ENCODE measurements at regions not wholly inside any gene's neighbourhood (a gene's known extent, or its start where the extent isn't known, plus 50 kb on each side); places are given as distances from the start of the nearest gene placed in this dataset.

DNA sequence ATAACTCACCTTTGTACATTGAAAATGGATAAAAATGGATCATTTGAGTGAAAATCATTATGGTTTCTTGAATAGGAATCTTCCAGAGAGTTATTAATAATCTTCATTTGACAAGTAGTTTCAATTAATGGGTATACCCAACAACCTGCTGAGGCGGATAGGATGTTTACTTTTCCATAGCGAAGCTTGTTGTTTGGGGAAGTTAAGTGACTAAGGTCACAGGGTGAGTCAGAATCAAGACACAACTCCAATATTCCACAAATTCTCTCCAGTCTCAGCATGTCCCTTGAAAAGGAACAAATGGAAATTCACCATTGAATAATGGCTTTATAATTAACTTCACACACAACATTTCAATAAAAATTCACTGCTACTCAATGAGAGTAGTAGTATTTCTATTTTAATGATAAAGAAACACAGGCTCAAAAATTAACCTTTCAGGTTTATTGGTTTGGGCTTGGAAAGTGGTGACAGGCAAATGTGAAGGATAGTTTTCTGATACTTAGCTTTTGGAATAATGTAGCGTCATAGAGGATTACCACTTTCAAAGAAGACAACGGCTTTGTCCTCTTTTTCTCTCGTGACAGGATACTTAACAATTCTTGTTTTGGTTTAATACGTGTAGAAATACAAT lies 211.3 kb downstream of the GPD2 start:
- DNase-seq, result no peak

DNA sequence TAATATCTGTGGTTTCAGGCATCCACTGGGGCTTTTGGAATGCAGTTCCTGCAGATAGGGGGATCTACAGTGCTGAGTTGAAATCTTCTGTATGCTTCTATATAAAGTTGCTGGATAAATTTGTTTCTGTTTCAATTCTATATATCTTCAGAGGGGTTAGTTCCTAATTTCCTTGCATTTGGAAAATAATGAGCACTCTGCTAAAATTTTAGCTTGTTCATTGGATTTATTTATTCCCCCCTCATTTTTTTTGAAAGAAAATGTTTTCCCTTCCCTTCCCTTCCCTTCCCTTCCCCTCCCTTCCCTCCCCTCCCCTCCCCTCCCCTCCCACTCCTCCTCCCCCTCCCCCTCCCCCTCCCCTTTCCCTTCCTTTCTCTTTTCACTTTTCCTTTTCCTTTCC lies 212.3 kb downstream of the GPD2 start:
- no peak for DNase-seq

DNA sequence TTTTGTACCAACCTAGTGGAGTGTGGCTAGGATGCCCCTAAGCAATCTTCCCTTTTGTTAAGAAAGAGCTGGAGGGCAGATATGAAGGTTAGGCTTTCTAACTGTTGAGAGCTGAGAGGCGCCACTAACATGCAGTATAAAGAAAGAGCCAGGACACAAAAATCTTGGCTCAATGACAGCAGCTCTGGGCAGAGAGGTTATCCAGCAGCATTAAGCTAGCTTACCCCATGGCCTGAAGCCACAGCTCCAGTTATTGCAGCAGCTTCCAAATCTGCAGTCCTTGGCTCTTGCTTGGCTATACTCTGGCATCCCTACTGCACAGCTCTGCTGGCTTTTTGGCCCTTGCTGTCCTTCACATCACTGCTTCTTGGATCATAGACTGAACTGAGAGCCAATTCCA lies 213.4 kb downstream of the GPD2 start:
- no peak for DNase-seq

DNA sequence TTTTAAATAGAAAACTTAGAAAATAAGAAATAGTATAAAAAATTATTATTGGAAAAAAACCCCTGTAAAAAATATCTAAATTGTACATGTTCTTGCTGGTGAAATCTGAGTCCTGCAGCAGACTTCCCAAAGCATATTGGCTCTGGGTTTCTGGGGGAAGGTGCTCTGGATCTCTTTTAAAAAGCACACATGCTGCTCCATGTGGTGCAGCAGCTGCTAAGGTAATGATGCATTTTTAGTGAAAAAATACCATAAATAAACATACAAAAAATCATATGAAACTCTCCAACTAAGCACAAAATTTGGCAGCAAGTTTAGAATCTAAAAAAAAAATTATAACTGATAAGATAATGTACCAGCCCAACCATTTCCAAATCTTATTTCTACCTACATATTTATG lies 216.5 kb downstream of the GPD2 start:
- DNase-seq, result no peak

DNA sequence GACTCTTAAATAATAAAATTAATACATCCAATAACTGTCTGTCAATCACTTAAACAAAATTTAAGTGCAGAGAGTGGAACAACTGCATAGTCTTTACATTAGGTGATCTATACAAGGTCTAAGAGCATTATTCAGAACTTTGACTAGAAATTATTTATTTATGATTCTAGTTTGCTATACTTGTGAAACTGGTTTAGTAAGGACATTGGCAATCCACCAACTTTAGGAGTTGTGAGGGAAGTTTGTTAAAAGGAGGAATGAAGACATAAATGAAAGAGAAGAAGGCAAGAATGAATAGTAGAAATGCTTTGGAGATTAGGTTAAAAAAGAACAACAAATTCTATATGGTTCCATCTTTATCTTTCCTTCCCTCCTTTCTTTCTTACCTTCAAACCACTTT lies 217.5 kb downstream of the GPD2 start:
- no peak for DNase-seq

DNA sequence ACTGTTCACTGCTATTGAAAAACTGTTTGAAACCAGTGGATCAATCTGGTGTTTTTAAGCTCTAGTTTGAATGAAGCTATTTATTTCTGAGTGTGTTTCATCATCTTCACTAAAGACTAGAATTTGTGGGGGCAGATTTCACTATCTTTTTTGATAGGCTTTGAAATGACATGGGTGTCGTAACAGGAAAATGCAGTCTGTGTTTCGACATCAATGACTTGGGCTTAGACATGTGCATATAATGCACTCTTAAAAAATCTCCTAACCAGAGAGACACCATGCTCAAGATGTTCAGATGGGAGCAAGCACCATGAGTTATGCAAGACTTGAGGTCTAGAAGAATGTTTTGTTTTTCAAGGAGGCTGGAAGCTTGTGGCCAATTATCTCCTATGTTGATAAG lies 221.6 kb downstream of the GPD2 start:
- no peak for DNase-seq

DNA sequence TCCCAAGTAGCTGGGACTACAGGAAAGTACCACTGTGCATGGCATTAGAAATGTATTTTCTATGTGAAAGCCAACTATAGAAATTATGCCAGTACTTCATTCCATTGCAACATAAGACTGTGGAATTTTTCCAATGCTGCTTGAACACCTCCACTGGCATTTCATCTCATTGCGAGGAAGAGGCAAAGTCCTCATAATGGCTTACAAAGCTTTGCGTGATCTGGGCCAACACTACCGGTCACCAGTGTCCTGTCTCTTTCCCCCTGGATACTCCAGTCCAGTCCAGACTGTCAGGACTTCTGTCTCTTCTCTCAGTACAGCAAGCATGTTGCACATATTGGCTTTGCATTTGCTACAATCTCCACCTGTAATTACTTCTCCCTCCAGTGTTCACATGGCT lies 223.5 kb downstream of the GPD2 start:
- no peak for DNase-seq

DNA sequence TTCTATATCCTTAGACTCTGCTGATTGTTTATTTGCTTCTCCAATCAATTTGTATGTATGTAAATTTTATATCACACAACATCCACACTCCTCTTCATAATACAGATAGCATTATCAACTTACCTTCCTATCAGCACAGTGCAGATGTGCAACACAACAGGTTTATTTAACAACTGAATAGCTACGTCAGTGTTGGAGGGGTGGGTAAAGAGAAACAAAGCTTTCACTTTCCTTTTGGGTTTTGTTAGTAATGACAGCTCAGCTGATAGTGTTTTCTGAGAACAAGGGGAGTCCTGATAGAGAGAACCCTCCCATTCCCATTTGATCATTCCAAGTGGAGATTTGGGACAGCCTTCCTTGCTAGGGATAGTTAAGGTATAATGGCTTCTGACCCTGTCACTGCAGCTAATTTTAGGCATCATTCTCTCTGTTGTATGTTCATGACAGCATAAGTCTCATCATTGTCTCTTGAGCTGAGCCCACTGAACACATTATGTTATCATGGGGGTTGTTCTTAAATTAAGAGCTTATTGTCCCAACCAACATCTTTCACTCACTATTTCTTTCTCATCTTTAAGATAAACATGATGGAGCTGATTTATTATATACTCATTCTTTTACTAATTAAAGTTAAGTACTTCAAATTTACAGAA lies 227.7 kb downstream of the GPD2 start:
- DNase-seq, result no peak

DNA sequence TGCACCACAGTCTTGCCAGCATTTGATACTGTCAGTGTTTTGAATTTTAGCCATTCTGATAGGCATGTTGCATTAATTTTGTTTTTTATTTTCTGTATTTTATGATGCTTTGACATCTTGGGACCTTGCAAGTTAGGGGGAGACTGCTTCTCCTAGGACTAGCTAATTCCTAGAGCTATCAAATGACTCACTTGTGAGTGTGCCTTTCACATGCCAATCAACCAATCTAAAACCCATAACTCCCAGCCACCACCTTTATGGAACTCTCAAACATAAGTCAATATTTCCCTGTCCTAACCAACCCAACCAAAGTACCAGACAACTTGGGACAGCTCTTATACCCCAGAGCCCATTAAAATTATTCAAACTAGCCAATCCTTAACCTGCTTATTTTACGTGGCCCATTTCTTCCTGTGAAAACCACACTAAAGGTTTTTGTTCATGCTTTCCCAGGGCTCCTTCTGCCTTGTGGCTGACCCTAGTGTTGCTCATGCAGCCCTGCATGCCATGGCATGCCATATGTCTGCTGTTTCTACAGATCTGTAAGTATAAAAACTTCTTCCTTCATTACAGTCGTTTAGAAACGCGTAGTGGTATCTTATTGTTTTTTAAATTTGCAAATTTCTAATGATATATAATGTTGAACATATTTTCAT lies 230.1 kb downstream of the GPD2 start:
- no peak for DNase-seq

DNA sequence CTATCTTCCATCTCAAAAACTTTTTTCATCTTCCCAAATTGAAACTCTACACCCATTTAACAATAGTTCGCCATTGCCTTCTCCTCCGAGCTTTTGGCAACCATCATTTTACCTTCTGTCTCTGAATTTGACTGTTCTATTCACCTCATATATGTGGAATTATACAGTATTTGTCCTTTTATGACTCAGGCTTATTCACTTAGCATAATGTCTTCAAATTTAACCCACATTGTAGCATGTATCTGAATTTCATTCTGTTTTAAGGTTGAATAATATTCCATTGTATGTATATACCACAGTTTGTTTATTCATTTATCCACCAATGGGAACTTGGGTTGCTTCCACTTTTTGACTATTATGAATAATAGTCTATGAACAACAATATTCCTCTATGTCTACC lies 233.9 kb downstream of the GPD2 start:
- no peak for DNase-seq

DNA sequence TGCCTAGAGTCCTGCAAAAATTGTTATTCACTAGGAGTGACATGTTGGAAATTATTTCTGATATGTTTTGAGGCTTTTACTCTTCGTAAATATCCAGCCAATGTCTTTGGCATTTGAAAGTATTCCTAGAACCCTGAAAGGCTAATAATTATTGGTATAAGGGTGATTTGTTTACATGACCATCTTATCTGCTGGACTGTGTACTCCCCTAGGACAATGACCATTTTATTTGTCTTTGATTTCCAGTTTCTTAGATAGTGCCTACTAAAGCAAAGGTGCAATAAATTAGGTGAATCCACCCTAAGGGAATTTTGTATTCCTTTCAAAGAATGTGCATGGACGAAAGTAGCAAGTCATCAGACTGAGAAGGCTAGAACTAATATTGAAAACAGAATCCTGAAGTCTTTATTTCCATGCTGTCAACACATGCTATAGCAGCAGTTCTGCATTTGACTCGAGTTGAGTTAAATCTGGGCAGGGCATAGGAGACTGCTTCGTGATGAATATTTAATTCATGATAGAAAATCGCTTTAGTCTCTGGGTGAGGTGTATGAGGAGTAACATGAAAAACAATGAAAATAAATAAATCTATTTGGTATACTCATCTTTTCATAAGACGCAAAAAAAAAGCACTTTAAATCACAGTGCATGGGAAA lies 235.7 kb downstream of the GPD2 start:
- no peak for DNase-seq

DNA sequence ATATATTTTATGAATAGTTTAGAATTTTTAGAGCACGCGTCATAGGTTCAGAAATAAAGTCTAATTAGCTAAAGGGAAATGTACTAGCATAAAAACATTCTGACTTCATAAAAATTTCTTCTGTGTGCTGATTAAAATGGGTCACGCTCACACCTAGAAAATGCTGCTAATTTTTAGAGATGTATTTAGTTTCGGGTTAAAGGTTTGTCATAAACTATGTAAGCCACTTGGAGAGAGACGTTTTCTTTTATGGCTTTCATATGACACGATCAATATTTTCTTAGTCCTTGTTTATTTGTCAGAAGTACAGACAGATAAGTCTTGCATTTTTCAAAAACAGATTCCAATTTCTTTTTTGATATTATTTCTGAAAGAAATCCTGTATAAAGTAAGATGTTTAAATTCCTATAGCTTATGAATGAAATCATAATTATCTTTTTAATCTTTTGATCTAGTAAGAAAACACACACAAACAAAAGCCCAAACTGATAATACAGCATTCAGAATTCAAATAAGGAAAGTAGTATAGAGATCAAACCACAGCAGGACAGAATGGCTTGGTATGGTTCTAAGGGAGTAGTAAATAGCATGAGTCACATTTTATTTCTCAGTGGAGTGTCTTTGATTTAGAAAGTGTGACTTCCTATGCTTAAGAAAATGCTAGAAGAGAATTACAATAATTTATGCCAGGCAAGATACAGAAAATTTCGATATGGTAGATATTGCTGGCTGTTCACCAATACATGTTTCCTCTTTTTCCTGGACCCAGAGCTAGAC lies 236.6 kb downstream of the GPD2 start:
- DNase-seq, result no peak

DNA sequence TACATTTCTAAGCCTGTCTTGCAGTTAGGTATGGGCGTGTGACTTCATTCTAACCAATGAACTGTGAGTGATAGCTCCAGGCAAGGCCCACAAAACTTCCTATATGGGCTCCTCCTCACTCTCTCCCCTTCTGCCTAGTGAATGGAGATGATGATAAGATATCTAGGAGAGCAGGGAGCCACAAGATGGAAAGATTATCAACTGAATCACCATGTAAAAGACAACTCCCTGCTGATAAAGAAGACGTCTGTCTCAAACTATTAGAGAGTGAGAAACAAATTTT lies 237.1 kb downstream of the GPD2 start:
- DNase-seq, result no peak

DNA sequence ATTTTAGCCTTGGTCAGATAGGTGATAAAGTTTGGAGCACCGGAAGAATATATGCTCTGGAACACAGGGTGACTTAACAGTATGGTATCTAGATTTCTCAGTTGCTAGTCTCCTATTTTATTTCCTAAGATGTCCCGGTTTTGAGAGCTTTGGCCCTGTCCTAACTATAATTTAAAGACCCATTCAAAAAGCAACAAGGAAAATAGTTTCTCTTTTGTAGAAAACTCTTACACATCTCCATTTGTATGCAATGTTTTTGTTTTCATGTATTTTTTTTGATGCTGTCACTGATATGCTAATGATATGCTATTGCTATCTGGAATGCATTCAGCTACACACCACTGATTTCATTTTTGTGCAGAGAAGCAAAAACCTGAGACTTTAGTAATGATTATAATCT lies 237.8 kb downstream of the GPD2 start:
- DNase-seq, result no peak

DNA sequence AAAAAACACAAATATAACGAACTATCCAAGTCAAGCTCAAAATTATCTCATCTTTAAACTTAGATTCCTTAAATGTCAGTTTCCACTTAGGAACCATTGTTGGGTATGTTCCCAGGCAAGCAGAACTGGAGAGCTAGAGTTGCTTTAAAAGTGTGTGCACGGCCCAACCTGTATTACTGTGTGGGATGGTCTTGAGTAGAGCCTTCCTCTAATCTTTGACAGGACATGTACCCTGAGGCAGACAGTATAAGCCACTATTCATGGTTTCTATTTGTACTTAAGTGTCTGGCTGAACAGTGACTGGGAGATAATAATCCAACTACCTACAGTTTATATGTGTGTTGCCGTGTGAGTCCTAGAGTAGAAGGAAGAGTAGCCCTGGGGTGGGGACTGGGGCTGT lies 239.7 kb downstream of the GPD2 start:
- DNase-seq, result no peak

DNA sequence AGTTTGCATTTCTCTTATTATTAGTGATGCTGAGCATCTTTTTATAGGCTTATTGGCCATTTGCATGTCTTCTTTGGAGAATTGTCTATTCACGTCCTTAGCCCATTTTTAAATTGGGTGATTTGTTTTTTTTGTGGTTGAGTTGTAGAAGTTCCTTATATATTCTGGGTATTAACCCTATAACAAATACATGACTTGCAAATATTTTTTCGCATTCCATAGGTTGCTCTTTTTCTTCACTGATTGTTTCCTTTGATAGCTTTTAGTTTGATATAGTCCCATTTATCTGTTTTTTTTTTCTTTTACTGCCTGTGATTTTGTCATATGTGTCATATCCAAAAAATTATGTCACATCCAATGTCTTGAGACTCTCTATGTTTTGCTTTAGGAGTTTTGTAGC lies 243.6 kb downstream of the GPD2 start:
- DNase-seq, result no peak

DNA sequence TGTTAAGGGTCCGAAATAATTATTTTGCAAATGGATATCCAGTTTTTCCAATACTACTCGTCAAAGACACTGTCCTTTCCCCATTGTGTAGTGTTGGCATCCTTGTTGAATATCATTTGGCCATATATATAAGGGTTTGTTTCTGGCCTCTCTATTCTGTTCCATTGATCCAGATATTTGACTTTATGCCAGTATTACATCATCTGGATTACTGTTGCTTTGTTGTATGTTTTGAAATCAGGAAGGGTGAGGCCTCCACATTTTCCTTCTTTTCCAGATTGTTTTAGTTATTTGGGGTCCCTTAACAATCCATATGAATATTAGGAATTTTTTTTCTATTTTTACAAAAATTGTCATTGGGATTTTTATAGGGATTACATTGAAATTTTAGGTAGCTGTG lies 244.1 kb downstream of the GPD2 start:
- DNase-seq, result no peak

DNA sequence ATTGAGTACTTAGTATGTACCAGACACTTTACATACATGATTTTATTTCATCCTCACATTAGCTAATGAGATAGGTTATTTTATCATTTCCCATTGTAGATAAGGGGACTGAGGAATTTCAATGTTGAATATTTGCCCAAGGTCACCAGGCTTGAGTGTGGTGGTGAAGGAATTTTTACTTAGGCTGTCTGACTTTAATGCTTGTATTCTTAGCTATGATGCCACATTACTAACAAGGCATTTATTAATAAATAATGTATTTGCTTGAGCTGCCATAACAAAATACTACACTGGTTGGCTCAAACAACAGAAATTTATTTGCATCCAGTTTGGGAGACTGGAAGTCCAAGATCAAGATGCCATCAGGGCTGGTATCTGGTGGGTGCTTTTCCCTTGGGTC lies 250.9 kb downstream of the GPD2 start:
- DNase-seq, result no peak

DNA sequence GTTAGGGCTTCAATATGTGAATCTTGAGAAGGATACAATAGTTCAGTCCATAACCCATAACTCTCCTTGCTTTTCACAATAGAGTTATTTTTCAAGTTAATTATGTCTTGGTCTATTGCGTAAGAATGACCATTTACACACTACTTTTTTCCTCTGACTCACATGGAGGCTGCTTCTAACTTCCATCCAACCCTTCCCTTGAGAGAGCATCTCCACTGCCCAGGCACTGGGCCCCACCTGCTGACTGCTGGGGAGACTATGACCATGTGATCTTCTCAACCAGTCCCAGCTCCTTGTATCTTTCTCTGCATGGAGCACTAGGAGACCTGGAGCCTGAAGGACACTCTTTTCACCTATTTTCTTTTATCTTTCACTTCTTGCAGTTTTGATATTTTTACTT lies 251.5 kb downstream of the GPD2 start:
- DNase-seq, result no peak

DNA sequence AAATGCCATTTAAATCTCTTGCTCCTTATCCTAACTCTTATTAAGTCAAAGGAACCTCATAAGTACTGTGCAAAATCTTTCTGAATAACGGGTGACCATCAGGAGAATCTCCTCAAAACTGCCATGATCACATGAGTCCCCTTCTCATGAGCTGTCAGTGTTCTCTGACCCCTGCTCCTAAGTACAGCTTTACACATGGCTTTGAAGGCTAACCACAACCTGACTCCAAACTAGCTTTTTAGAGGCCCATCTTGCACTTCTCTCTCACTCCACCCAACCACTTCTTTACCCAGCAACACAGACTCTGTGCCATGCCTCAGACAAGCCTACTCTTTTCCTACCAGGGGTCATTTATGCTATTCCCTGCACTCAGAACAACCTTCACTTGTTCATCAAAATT lies 253.8 kb downstream of the GPD2 start:
- no peak for DNase-seq

DNA sequence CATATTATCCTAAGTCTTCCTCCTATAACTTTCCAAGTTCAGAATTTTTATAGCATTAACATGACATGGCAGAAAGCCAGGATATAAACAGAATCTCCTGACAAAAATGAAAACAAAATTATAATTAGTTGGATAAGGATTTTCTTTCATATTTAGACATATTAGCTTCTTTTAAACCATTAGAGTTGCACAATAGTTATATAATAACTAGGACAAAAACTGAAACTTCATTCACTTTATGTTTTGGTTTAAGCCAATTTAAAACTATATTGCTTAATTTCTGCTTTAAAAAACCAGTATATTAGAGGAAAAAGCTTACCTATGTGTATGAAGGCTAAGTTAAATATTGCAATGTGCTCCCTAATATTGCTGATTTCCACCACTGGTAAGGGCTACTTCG lies 254.8 kb downstream of the GPD2 start:
- DNase-seq, result no peak

DNA sequence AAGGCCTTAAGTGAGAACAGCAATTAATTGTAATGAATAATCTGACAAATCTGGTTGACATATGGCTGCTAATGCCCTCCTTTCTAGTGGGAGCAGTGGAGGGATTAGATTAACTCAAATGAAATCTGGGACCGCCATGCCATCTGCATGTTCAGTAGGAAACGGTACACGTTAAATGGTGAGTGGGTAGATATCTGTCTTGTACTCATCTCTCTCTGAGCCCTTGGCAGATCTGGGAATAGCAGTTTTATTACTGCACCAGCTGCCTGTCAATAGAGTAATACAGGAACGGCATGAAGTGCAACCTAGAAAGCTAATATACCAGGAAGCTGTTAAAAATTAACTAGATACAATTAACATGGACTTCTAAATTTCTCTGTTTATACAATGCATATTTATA lies 258.8 kb downstream of the GPD2 start:
- no peak for DNase-seq

DNA sequence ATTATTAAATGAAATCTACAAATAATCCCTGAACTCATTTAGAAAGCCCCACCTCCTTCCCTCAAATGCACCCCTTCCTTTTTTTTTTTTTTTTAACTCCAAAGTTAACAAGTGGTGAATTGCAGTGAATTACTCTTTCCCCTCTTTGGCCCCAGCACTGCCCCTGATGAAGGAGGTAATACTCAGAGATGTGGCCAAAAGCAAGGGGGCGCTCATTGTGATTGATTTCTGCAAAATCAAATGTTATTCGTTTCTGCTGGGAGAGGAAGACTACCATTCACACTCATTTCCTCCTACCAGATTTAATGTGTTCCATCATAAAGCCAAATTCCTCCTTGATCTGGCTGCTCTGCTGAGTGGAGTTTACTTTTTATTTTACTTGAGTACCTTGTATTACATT lies 259.4 kb downstream of the GPD2 start:
- no peak for DNase-seq

DNA sequence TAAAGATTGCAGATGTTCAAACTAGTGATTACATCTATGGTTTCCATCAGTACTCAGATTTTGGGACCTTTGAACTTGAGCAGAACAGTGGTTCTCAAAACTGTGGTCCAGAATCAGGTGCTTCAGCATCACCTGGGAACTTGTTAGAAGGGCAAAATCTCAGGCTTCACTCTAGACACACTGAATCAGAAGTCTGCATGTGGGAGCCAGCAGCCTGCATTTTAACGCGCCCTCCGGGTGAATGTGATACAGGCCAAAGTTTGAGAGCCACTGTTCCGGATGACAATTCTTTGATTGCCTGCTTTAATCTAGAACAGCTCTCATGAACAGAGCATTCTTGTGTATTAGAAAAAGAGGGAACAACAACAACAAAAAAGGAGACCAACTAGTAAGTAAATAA lies 261.7 kb downstream of the GPD2 start:
- no peak for DNase-seq

Measured in hippocampal formation (tissue), 2 donors.